CD1c-positive myeloid dendritic cell (primary cell): ENCODE measurements at regions not wholly inside any gene's neighbourhood (a gene's known extent, or its start where the extent isn't known, plus 50 kb on each side); places are given as distances from the start of the nearest gene placed in this dataset.
A peak's percentile ranks its signal among the peaks of the same experiment; 100 is the strongest.
"Not testable (repeated sequence)": the region's sequence is repeated elsewhere in the genome, so short reads cannot be mapped to it uniquely, and the experiment has no call there.

Source experiments
- DNase-seq: peaks from one replicate; pipeline ENCODE4 v3.0.0-alpha.2; 2016; ENCODE audit errors: extremely low spot score

- no peak for DNase-seq
These were observed 172.6 kb upstream of the THSD7A start for GRCh38 chr7:12004581-12004980.

DNA sequence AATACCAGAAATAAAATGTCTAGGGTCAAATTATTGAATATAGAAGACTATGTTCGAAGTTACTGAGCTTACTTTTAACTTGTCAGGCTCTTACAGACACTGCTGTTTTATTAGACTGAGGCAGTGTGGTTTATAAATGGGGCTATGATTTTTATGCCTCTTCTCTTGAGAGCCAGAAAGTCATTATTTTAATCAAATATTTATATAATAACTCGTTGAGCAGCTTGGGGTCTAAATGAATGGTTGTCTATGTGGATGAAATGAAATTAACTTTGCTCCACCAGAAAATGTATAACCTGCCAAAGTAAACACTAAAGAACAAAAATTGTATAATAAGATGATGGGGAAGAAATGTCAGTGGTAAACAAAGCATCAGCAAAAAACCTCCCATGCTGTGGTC lies 175.6 kb upstream of the THSD7A start:
- no peak for DNase-seq

GRCh38 chr7:12013983-12014382 lies 182.0 kb upstream of the THSD7A start:
- no peak for DNase-seq

DNA sequence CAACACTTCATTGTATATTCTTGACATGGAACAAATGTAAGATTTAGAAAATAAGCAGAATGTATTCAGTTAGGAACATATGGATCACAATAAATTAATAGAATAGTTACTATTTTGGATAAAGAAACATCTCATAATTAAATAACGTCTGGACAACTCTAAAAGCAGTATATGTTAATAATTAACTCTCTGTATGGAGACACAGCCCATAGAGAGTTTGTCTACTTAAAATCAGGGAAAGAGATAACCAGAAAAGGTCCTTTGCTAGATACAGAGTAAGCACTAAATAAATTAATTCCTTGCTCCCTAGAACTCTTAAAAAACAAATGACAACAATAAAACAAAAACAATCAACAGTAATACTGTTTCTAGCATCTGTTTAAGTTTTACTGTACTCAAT lies 184.4 kb upstream of the THSD7A start:
- no peak for DNase-seq

- DNase-seq = no peak
These were observed 185.0 kb upstream of the THSD7A start for GRCh38 chr7:12017046-12017445.

- not testable (repeated sequence) for DNase-seq
These were observed 189.1 kb upstream of the TMEM106B start for GRCh38 chr7:12022011-12022410.

GRCh38 chr7:12025246-12025645 lies 185.8 kb upstream of the TMEM106B start:
- DNase-seq = no peak

DNA sequence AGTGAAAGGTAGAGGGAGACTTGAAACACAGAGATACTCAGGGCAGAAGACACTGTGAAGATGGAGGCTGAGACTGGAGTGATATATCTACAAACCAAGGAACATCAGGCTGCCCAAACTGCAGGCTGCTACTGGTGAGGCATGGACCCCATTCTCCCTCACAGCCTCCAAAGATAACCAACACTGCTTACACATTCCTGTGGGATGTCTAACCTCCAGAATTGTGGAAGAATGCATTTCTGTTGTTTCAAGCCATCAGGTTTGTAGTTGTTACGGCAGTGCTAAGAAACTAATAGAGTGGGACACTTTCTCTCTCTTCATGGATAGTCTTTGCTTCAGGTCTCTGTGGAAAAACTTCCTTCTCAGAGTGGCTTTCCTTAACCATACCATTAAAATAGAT lies 182.6 kb upstream of the TMEM106B start:
- no peak for DNase-seq

DNA sequence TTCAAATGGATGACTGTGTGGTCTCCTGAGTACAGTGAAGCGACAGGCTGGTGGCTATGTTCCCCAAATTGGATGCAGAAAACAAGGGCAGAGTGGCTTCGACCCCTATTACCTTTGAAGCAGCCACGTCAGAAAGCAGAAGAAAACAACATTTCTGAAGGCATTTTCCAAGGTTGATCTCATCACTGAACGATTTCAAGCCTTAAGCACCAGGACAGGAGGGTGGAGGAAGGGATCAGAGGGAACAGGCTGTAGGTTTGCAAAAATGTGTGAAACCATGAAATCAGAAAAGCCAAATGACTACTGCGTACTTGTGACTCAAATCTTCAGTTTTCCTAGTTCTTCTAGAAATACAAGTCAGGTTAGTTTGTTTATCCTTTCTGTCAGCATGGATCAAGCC lies 181.0 kb upstream of the TMEM106B start:
- no peak for DNase-seq

GRCh38 chr7:12031186-12031585 lies 179.9 kb upstream of the TMEM106B start:
- no peak for DNase-seq

DNA sequence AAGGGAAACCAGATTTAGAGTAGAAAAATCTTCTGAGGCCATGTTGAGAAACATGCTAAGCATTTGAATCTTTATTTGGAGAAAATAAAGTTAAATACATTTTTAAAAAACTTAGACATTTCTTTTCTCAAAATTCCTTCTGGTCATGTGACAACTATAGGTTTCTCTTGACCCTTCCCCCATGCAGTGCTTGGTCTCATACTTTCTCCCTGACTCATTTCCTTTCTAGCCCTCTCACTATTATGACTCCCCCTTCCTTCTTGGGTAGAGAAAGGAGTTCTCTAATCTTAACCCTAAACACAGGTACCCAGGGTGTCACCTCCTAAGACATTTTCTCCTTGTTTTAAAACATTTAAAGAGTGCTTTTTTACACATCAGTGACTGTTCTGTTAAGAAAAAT lies 179.5 kb upstream of the TMEM106B start:
- no peak for DNase-seq

- no peak for DNase-seq
These were observed 178.9 kb upstream of the TMEM106B start for GRCh38 chr7:12032146-12032545.

GRCh38 chr7:12043457-12043856 lies 167.6 kb upstream of the TMEM106B start:
- not testable (repeated sequence) for DNase-seq

DNA sequence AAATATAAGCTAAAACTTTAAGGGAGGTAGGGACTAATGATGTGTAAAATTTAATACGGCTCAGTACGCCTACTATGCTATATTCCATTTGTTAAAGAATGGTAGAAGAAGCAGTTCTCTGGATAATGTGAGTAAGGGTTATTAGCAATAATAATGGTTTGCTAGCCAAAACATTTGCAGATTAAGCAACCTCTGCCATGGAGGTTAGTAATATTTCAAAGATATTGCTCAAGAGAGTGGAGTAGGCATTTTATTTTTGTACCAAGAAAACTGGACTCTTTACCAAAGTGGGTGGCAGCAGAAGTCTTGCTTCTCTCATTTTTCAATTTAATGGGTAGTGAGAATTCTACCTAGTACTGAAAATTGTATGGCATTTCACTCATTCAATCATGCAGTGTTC lies 158.9 kb upstream of the TMEM106B start:
- no peak for DNase-seq

- no peak for DNase-seq
These were observed 157.5 kb upstream of the TMEM106B start for GRCh38 chr7:12053561-12053960.

DNA sequence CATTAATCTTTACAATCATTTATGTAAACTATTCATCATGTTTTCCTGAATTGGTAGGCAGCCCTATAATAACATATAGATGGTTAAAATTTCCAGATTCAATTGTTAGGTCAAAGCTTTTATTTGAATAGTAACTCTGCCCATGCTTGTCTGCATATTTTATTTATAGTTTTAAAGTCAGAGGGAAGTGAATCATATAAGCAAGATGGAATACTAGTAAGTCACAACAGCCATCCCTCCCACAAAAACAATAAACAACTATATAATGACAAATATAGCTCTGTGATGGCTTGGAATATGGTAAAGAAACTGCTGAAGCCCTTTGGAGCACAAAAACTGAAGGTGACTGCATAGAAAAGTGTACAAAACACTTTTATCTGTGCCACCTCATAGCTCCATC lies 156.3 kb upstream of the TMEM106B start:
- DNase-seq = no peak

GRCh38 chr7:12056381-12056780 lies 154.7 kb upstream of the TMEM106B start:
- DNase-seq = no peak

DNA sequence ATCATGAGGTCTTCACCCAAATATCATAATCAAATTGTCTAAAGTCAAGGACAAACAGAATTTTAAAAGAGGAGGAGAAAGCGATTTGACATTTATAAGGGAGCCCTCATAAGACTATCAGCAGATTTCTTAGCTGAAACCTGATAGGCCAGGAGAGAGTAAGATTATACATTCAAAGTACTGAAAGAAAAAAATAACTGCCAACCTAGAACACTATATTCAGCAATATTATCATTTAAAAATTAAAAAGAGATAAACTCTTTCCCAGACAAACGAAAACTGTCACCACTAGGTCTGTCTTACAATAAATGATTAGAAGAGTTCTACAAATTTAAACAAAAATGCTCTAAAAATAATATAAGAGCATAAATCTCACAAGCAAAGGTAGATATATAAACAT lies 154.1 kb upstream of the TMEM106B start:
- no peak for DNase-seq

- DNase-seq = peak; percentile 13
These were observed 149.0 kb upstream of the TMEM106B start for GRCh38 chr7:12062062-12062461.

GRCh38 chr7:12064586-12065127 lies 146.4 kb upstream of the TMEM106B start:
- no peak for DNase-seq

GRCh38 chr7:12066004-12066403 lies 145.1 kb upstream of the TMEM106B start:
- no peak for DNase-seq

DNA sequence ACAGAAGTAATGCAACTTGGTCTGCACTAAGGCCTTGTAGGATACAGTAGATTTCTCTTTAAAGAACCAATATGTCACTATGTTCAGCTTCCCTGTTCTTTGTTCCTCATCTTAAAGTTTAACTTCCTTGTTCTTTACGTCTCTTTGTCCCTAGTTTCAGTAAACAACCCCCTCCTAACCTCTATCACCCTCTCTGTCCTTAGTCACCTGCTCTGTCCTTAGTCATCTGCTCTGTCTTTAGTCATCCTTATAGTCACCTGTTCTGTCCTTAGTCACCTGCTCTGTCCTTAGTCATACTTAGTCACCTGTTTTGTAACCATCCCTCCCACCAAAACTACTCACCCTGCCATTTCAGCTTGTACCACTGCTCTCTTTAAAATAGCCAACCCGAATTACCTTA lies 144.6 kb upstream of the TMEM106B start:
- DNase-seq = peak; percentile 71

- peak; percentile 64 for DNase-seq
These were observed 143.8 kb upstream of the TMEM106B start for GRCh38 chr7:12067156-12067831.

GRCh38 chr7:12069757-12070156 lies 141.3 kb upstream of the TMEM106B start:
- no peak for DNase-seq
